ENCODE measurements at regions not wholly inside any gene's neighbourhood (a gene's known extent, or its start where the extent isn't known, plus 50 kb on each side); places are given as distances from the start of the nearest gene placed in this dataset.

DNA sequence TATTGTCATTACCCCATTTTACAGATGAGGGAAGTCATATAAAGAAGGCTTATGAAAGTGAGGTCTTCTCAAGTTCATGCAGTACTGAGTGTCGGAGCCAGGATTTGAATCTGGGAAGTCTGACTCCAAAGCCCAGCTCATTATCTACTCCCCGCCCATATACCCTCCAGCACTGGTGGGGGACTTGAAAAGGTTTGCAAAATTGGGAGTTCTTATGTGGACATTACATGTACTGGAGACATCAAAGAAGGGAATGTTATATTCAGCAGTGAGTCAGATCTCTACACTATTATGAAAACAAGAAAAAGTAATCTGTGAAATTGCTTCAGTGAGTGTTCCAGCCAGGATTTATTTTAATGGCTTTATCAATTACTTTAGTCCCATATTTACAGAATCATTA is 185.2 kb upstream of the CADPS start (continued):
- TF ChIP-seq, protein P1, sequence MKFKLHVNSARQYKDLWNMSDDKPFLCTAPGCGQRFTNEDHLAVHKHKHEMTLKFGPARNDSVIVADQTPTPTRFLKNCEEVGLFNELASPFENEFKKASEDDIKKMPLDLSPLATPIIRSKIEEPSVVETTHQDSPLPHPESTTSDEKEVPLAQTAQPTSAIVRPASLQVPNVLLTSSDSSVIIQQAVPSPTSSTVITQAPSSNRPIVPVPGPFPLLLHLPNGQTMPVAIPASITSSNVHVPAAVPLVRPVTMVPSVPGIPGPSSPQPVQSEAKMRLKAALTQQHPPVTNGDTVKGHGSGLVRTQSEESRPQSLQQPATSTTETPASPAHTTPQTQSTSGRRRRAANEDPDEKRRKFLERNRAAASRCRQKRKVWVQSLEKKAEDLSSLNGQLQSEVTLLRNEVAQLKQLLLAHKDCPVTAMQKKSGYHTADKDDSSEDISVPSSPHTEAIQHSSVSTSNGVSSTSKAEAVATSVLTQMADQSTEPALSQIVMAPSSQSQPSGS (IDR thresholded peaks at IDR 0.05; ENCODE audit: low read length): no peak
- TF ChIP-seq SAP30 (IDR thresholded peaks at IDR 0.05; ENCODE audit: insufficient read depth, insufficient replicate concordance, low read length): no peak
